Activated naive CD4-positive, alpha-beta T cell treated with anti-CD3 and anti-CD28 coated beads, Interleukin-2, amount 10 ng/mL, durations not matched to agents 7 days and 5 days (primary cell): ENCODE measurements at regions not wholly inside any gene's neighbourhood (a gene's known extent, or its start where the extent isn't known, plus 50 kb on each side); places are given as distances from the start of the nearest gene placed in this dataset.
"Not testable (repeated sequence)": the region's sequence is repeated elsewhere in the genome, so short reads cannot be mapped to it uniquely, and the experiment has no call there.

Source experiments
- CTCF ChIA-PET: fragments of 350-600 bp; sonication (Branson Sonifier 250); formaldehyde crosslinking; loops from one replicate; lab custom pipeline; 2021; ENCODE audit warnings: antibody characterized with exemption; lab: Charles Lee
- DNase-seq: peaks from one replicate; pipeline ENCODE4 v3.0.0-alpha.2; 2020
- H3K27ac Mint-ChIP-seq: one replicate; pipeline ENCODE4 v1.8.0; 2021; ENCODE audit warnings: mild to moderate bottlenecking, moderate library complexity, mixed read lengths
- H3K27me3 Mint-ChIP-seq: one replicate; pipeline ENCODE4 v1.8.0; 2021; ENCODE audit warnings: mild to moderate bottlenecking, mixed read lengths
- H3K36me3 Mint-ChIP-seq: one replicate; pipeline ENCODE4 v1.8.0; 2021; ENCODE audit warnings: mixed read lengths
- H3K4me1 Mint-ChIP-seq: one replicate; pipeline ENCODE4 v1.8.0; 2021; ENCODE audit warnings: mixed read lengths
- H3K4me3 Mint-ChIP-seq: one replicate; pipeline ENCODE4 v1.8.0; 2021; ENCODE audit warnings: mild to moderate bottlenecking, moderate library complexity, mixed read lengths
- H3K9me3 Mint-ChIP-seq: one replicate; pipeline ENCODE4 v1.8.0; 2021; ENCODE audit warnings: mixed read lengths

- H3K4me1 Mint-ChIP-seq: no peaks in the 10 kb centered on the region
- no peak overlapping the region for H3K27ac Mint-ChIP-seq
- CTCF ChIA-PET: no interaction called here
- no peaks in the 10 kb centered on the region for H3K27me3 Mint-ChIP-seq
- H3K4me3 Mint-ChIP-seq: no peak overlapping the region
- DNase-seq: no peak
- H3K36me3 Mint-ChIP-seq: no peaks in the 10 kb centered on the region
- peaks cover 5% of the 10 kb centered on the region for H3K9me3 Mint-ChIP-seq
Measured at GRCh38 chr4:126532527-126532926, 1100.2 kb upstream of the INTU start.

DNA sequence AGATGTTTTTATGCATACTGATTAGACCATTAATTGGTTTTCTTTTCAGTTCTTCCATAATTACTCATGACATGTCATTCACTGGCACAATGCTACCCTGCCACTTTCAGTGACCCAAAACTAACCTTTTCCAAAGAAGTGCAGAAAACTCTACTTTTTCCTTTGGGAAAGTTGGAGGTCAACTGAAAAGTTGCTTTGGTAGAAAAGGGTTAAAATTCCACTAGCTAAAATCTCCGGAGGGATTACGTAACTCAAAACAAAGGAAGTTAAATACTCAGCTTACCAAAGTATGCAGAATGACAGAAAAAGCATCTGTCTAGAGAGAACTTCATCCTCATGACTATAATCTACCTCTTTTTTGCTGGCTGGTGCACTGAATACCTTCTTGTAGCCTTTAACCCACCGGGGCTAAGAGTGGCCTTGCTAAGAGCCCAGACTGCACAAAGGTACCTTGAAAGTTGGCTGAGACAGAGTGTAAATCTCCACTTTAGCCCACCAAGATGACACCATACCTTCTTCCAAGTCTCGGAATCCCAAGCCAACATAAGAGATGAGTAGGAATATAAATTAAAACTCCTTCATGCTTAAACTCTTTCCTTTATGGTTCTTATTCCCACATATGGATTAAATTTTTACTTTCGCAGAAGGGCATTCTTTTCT lies 1099.5 kb upstream of the INTU start:
- Mint-ChIP-seq H3K27me3 (no peaks in the 10 kb centered on the region), H3K4me1 (no peaks in the 10 kb centered on the region)
- CTCF ChIA-PET: no interaction called here

GRCh38 chr4:126539771-126540170 lies 1093.0 kb upstream of the INTU start:
- Mint-ChIP-seq H3K27ac (no peak overlapping the region), H3K4me3 (no peak overlapping the region), H3K27me3 (no peaks in the 10 kb centered on the region), H3K9me3 (peaks cover 3% of the 10 kb centered on the region), H3K4me1 (no peaks in the 10 kb centered on the region), H3K36me3 (no peaks in the 10 kb centered on the region)
- CTCF ChIA-PET: no interaction called here
- no peak for DNase-seq

More for the DNA sequence above, 1099.5 kb upstream of the INTU start:
- Mint-ChIP-seq H3K4me3 (no peak overlapping the region), H3K27ac (no peak overlapping the region), H3K9me3 (peaks cover 2% of the 10 kb centered on the region), H3K36me3 (no peaks in the 10 kb centered on the region)
- DNase-seq: no peak

GRCh38 chr4:126541820-126542219 lies 1090.9 kb upstream of the INTU start:
- CTCF ChIA-PET: no interaction called here
- Mint-ChIP-seq H3K4me3 (no peak overlapping the region), H3K27me3 (no peaks in the 10 kb centered on the region), H3K36me3 (no peaks in the 10 kb centered on the region), H3K9me3 (peaks cover 1% of the 10 kb centered on the region), H3K4me1 (no peaks in the 10 kb centered on the region), H3K27ac (no peak overlapping the region)
- no peak for DNase-seq

DNA sequence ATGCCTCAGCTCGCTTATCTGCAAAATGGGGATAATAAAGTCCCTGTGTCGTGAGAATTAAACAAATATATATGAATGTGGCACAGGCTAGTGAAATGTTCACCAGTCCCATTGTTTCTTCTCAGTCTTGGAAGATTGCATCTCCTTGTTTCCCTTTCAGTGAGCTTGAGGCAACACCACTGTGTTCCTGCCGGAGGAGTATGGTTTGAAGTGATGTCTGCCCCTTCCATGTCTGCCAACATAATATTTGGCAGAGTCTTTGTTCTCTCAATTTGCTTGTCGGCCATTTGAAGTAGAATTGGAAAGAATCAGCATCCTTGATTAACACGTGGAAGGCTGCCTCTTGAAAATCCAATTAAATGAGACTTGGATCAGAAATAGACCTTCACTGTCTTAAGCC lies 1088.5 kb upstream of the INTU start:
- no peaks in the 10 kb centered on the region for H3K27me3 Mint-ChIP-seq
- H3K9me3 Mint-ChIP-seq: peaks cover 1% of the 10 kb centered on the region
- no peak overlapping the region for H3K4me3 Mint-ChIP-seq
- H3K36me3 Mint-ChIP-seq: no peaks in the 10 kb centered on the region
- H3K4me1 Mint-ChIP-seq: no peaks in the 10 kb centered on the region
- no peak overlapping the region for H3K27ac Mint-ChIP-seq
- no peak for DNase-seq
- CTCF ChIA-PET: no interaction called here

DNA sequence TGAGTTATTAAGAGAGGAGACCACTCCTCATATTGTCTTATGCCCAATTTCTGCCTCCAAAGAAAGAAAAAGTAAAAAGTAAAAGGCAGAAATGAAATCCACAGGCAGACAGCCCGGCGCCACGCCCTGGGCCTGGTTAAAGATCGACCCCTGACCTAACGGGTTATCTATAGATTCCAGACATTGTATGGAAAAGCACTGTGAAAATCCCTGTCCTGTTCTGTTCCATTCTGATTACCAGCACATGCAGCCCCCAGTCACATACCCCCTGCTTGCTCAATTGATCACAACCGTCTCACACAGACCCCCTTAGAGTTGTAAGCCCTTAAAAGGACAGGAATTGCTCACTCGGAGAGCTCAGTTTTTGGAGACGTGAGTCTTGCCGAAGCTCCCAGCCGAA lies 1086.6 kb upstream of the INTU start:
- CTCF ChIA-PET, H3K27me3 Mint-ChIP-seq, H3K36me3 Mint-ChIP-seq, H3K4me1 Mint-ChIP-seq, H3K4me3 Mint-ChIP-seq, H3K9me3 Mint-ChIP-seq, DNase-seq, H3K27ac Mint-ChIP-seq: not testable (repeated sequence)

DNA sequence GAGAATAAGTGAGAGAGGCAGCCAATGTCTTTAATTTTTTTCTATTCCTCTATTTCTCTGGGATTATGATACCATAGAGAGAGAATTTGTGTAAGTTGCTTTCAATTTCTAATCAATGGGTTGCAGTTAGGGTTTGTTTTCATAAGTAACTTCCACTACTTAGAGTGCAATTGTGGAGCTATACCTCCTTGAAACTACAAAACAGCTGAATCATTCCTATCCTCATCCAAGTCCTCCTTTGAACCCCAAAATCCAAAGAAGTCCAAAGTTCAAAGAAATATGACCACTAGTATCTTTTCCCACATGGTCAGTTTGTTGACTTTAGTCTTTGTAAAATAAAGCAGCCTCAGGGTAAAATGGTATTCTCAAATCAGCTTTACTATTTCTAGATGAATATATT lies 1085.4 kb upstream of the INTU start:
- Mint-ChIP-seq H3K27me3 (no peaks in the 10 kb centered on the region), H3K4me3 (no peak overlapping the region), H3K36me3 (no peaks in the 10 kb centered on the region), H3K27ac (no peak overlapping the region), H3K9me3 (no peaks in the 10 kb centered on the region), H3K4me1 (no peaks in the 10 kb centered on the region)
- no peak for DNase-seq
- CTCF ChIA-PET: no interaction called here

DNA sequence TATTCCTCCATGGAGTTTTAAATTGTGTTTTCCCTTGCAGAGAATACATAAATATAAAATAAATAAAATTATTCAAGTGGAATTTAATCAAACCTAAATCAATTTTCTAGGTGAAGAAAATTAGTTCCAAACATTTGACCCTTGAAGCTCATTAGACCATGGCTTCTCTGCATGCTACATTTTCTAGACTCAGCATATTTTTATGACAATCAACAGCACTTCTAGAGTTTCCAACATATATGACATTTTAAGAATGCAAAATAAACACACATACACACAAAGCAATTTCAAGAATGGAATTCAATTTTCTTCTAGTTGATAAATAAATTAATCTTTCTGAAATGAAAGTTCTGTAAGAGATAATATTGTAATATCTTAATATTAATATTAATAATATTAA lies 1083.9 kb upstream of the INTU start:
- Mint-ChIP-seq H3K4me3 (no peak overlapping the region), H3K4me1 (no peaks in the 10 kb centered on the region), H3K27ac (no peak overlapping the region), H3K9me3 (peaks cover 2% of the 10 kb centered on the region), H3K36me3 (no peaks in the 10 kb centered on the region), H3K27me3 (no peaks in the 10 kb centered on the region)
- CTCF ChIA-PET: no interaction called here
- no peak for DNase-seq

- Mint-ChIP-seq H3K27me3 (no peaks in the 10 kb centered on the region), H3K9me3 (peaks cover 11% of the 10 kb centered on the region), H3K36me3 (no peaks in the 10 kb centered on the region), H3K4me1 (no peaks in the 10 kb centered on the region), H3K27ac (no peak overlapping the region), H3K4me3 (no peak overlapping the region)
- CTCF ChIA-PET: no interaction called here
- no peak for DNase-seq
Measured at GRCh38 chr4:126552321-126552720, 1080.4 kb upstream of the INTU start.

DNA sequence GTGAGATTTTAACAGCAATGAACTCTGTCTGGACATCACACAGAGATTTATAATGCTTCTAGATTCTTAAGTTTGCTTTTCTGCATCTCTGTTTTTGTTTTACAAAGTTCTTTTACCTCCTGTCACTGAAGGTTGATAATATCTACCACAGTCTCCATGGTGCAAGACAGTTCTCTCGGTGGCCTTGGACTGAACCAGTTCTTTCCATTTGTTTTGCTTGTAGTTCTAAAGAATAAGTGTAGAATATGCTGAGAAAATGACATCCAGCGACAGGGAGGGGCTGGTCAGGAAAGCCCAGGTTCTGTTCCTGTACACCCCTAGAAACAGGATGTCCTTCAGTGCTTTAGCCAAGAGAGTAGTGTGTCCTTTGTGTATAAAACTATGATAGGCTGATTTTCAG lies 1079.5 kb upstream of the INTU start:
- CTCF ChIA-PET: no interaction called here
- Mint-ChIP-seq H3K27ac (no peak overlapping the region), H3K36me3 (no peaks in the 10 kb centered on the region), H3K27me3 (no peaks in the 10 kb centered on the region), H3K4me3 (no peak overlapping the region), H3K9me3 (peaks cover 11% of the 10 kb centered on the region), H3K4me1 (no peaks in the 10 kb centered on the region)
- no peak for DNase-seq

GRCh38 chr4:126558596-126558995 lies 1074.2 kb upstream of the INTU start:
- CTCF ChIA-PET: no interaction called here
- no peak for DNase-seq
- Mint-ChIP-seq H3K27me3 (no peaks in the 10 kb centered on the region), H3K4me1 (no peaks in the 10 kb centered on the region), H3K36me3 (no peaks in the 10 kb centered on the region), H3K4me3 (no peak overlapping the region), H3K27ac (no peak overlapping the region), H3K9me3 (peaks cover 16% of the 10 kb centered on the region)

DNA sequence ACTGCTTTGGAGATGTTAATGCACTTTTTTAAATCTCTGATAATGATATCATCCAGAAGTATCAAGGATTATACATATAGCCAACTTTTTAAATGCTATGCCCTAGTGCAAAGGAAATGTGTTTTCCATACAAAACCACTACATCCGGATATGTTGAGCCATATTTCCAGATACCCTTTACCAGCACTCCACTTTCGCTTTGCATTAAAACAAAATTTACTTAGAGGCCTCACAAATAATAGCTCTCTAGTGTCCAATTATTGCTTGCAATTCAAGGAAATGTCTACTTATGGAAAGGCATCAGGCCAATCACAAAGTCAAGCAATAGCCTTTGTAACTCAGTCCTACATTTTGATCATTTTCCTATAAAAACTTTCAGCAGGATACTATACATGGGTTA lies 1072.8 kb upstream of the INTU start:
- Mint-ChIP-seq H3K27me3 (no peaks in the 10 kb centered on the region), H3K27ac (no peak overlapping the region), H3K4me1 (no peaks in the 10 kb centered on the region), H3K36me3 (no peaks in the 10 kb centered on the region), H3K4me3 (no peak overlapping the region), H3K9me3 (peaks cover 9% of the 10 kb centered on the region)
- DNase-seq: no peak
- CTCF ChIA-PET: no interaction called here

- CTCF ChIA-PET: no interaction called here
- no peak for DNase-seq
- H3K4me3 Mint-ChIP-seq: no peak overlapping the region
- H3K27me3 Mint-ChIP-seq: no peaks in the 10 kb centered on the region
- H3K36me3 Mint-ChIP-seq: no peaks in the 10 kb centered on the region
- no peaks in the 10 kb centered on the region for H3K4me1 Mint-ChIP-seq
- peaks cover 7% of the 10 kb centered on the region for H3K9me3 Mint-ChIP-seq
- no peak overlapping the region for H3K27ac Mint-ChIP-seq
Measured at GRCh38 chr4:126560794-126561193, 1072.0 kb upstream of the INTU start.

- Mint-ChIP-seq H3K36me3 (no peaks in the 10 kb centered on the region), H3K4me1 (no peaks in the 10 kb centered on the region), H3K27me3 (no peaks in the 10 kb centered on the region), H3K4me3 (no peak overlapping the region), H3K27ac (no peak overlapping the region), H3K9me3 (peaks cover 7% of the 10 kb centered on the region)
- CTCF ChIA-PET: no interaction called here
- DNase-seq: no peak
Measured at GRCh38 chr4:126563389-126563788, 1069.4 kb upstream of the INTU start.

DNA sequence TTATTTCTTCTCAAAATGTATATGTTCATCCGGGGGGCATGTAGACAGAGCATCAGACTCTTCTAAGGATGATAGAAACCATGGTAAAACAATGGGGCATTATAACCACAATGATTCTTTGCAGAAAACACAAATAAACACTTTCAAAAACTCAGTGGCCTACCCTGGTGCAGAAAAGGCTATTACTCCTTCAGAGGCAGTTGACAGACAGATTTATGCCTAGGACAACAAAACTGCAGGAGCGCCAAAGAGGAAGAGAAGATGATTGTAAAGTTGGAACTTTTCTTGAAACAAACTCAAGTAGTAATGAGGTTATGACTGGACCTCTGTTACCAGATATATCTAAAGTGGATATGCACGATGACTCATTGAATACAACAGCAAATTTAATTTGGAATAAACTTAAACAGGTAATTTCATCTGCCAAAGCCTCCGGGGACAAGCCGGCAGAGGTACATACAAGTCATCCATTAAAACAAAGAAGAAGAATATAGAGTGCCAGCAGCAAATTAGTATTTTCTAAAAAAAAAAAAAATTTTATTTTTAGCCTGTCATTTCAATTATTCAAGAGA lies 1068.4 kb upstream of the INTU start:
- DNase-seq: no peak
- Mint-ChIP-seq H3K27ac (no peak overlapping the region), H3K27me3 (no peaks in the 10 kb centered on the region), H3K4me3 (no peak overlapping the region), H3K9me3 (peaks cover 8% of the 10 kb centered on the region), H3K36me3 (no peaks in the 10 kb centered on the region), H3K4me1 (no peaks in the 10 kb centered on the region)
- CTCF ChIA-PET: no interaction called here
